HG03097 (cell line): ENCODE measurements at regions not wholly inside any gene's neighbourhood (a gene's known extent, or its start where the extent isn't known, plus 50 kb on each side); places are given as distances from the start of the nearest gene placed in this dataset.
"Not testable (repeated sequence)": the region's sequence is repeated elsewhere in the genome, so short reads cannot be mapped to it uniquely, and the experiment has no call there.

Experiments used
- ATAC-seq: cut with Tn5 transposase; IDR thresholded peaks from one replicate; pipeline ENCODE4 v1.9.1; 2021; ENCODE audit not compliant: unreplicated experiment, low FRiP score

- ATAC-seq: no peak
These were observed 473.4 kb downstream of the AACS start for GRCh38 chr12:125538401-125539199.

DNA sequence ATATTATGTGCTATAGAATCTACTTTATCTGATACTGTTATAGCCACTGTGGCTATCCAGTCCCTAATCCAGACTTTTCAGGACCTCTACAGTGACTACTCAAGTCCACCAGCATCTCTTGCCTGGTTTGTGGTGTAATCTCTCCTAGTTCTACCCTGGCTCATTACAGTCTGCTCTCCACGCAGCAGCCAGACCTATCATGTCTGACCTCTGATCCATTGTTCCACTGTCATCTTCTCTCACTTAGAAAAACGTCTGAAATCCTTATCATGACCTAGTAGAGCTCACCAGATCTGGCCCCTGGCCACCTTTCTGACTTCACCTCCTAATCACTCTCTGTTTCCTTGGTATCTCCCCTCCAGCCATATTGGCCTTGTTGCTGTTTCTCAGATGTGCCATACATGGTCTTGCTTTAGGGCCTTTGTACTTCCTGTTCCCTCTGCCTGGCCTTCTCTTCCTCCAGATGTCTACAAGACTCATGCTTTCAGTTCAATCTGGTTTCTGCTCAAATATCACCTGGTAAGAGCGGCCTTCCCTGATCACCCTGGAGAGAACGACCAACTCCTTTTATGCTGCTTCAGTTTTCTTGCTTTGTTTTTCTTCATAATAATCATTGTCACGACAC is 475.5 kb downstream of the AACS start:
- ATAC-seq: no peak

- ATAC-seq: no peak
These were observed 479.7 kb downstream of the AACS start for GRCh38 chr12:125544960-125545359.

DNA sequence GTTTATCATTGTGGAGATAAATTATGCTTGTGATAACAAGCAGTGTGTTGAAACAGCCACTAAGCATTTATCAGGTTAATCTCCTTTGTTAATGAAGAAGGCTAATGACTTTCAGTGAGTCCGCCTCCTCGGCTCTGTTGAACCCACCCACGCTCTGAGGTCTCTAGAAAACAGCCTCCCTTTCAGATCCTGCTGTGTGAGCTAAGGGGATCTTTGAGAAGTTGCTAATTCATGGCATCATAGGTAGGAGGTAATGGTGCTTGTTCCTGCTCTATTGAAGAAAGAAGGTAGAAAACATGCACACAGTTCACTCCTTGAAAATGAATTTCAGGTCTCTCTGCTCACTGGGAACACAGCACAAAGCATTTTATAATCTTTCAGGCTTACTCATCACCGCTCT is 483.9 kb downstream of the AACS start:
- ATAC-seq: no peak

GRCh38 chr12:125549836-125550235 is 484.6 kb downstream of the AACS start:
- no peak for ATAC-seq

- no peak for ATAC-seq
These were observed 487.1 kb downstream of the AACS start for GRCh38 chr12:125552295-125552694.

GRCh38 chr12:125561008-125561407 is 495.8 kb downstream of the AACS start:
- not testable (repeated sequence) for ATAC-seq

- ATAC-seq: no peak
These were observed 499.5 kb downstream of the AACS start for GRCh38 chr12:125564753-125565152.

DNA sequence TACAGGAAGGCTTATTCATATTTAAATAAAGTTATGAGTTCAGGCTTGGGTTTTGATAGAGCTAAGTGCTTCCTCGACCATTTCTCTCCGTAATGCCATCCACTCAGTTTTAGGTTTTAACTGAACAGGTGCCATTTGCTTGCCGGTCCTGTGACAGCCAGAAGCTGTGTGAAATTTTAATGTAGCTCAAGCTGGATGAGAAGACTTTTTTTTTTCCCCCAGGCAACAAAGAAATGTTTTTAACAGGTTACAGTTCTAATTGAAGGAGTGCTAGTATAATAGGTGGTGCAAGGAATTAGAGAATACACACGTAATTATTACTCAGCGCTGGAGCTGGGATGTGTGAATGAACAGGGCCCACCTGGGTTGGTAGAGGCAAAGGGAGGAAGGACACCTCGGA is 502.3 kb downstream of the AACS start:
- no peak for ATAC-seq

GRCh38 chr12:125568306-125568705 is 503.1 kb downstream of the AACS start:
- no peak for ATAC-seq

GRCh38 chr12:125573271-125573670 is 508.0 kb downstream of the AACS start:
- ATAC-seq: no peak

DNA sequence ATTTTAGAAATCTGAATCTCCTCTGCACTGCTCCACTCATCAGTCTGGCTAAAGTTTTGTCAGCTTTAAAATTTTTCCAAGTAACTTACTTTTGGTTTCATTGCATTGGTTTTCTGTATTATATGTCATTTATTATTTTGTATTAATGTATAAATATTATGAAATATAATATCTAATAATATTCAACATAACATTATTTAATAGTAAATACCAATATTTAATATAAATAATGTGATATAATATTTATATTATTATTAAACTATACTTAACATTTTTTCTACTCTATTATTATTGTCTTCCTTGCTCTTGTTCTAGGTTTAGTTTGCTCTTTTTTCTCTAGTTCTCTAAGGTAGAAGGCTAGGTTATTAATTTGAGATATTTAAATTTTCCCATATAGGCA is 512.1 kb downstream of the AACS start:
- no peak for ATAC-seq

GRCh38 chr12:125579916-125580315 is 514.7 kb downstream of the AACS start:
- ATAC-seq: no peak

GRCh38 chr12:125583071-125583470 is 517.8 kb downstream of the AACS start:
- no peak for ATAC-seq

- no peak for ATAC-seq
These were observed 521.2 kb downstream of the AACS start for GRCh38 chr12:125586441-125586840.

DNA sequence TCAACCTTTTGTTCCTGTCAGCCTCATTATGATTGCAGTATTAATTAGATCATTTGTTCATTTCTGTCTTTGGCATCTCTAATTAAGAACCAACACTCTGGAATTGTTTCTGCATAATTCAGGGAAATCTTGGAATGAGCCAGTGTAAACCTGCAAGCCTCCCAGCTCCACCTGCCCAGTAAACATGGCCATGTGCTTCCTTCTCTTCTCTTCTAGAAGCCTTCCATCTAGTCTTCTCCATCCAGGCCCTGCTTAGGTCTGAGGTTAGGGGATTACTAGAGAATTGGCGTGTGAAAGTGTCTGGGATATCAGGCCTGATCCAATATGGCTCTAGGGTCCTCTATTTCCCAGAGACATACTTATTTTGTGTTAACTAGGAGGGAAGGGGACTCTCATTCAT is 528.0 kb downstream of the AACS start:
- no peak for ATAC-seq

DNA sequence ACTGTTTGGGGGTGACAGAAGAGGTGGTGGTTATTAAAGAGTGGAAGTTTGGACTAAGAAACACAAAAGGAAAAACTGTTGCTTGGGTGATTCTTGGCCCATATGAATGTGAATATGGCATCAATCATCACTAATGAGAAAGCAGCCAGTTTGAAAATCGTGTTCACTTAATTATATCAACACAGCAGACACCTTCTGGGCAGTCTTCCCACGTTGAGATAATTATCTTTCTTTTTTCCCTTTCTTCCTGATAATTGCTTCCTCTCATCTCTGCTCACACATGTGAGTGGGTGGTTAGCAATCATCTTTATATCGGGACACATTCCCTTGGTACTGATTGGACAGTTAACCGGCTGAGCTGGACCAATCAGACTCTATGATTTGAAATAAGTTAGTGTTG is 539.7 kb downstream of the AACS start:
- no peak for ATAC-seq

DNA sequence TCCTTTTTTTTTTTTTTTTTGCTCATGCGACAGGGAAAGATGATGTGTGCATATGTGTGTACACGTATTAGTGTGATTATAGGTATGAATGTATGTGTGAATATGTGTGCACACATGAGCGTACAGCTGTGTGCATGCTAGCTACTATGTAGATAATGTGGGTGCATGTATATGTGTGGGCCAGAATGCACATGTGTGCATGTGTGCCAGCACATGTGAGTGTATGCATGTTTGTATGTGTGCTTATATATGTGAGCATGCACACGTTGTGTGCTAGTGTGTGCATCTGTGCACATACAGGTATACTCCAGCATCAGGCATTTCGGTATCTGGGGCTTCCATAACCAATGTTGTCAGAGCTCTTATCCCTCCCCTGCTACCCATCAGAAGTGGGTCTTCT is 541.1 kb downstream of the AACS start:
- no peak for ATAC-seq

DNA sequence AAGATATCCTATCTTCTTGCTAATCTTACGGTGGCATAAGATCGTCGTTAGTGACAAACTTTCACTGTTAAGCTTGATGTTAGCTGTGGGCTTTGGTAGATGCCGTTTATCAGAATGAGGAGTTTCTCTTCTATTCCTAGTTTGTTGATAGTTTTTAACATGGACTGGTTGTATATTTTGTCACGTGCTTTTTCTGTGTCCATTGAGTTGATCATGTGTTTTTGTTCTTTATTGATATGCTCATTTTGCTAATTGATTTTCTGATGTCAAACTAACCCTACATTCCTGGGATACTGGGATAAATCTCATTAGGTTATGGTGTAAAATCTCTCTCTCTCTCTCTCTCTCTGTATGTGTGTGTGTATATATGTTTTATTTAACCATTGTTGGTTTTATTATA is 545.1 kb downstream of the AACS start:
- ATAC-seq: no peak

DNA sequence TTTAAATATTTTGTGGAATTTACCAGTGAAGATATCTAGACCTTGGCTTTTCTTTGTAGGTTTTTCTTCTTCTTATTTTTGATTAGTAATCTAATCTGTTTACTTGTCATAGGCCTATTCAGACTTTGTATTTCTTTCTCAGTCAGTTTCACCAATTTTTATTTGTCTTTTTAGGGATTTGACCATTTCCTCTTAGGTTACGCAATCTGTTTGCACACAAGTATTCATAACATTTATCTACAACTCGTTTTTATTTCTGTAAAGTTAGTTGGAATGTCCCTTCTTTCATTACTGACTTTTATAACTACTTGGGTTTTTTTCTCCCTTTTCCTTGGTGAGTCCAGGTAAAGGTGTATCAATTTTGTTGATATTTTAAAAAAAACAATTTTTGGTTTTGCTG is 545.7 kb downstream of the AACS start:
- ATAC-seq: no peak

DNA sequence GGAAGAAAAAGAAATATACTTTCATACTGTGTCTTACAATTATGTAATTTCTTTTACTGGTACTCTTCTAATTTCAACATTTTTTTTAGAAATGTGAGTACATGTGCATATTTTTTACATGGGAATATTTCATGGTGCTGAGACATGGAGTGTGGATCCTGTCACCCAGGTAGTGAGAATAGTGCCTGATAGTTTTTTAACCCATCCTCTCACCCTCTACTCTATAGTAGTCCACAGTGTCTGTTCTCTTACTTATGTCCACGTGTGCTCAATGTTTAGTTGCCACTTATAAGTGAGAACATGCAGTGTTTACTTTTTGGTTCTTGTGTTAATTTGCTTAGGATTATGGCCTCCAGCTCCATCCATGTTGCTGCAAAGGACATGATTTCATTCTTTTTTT is 548.8 kb downstream of the AACS start:
- no peak for ATAC-seq

GRCh38 chr12:125619723-125620122 is 554.5 kb downstream of the AACS start:
- no peak for ATAC-seq
